ENCODE measurements at regions not wholly inside any gene's neighbourhood (a gene's known extent, or its start where the extent isn't known, plus 50 kb on each side); places are given as distances from the start of the nearest gene placed in this dataset.

DNA sequence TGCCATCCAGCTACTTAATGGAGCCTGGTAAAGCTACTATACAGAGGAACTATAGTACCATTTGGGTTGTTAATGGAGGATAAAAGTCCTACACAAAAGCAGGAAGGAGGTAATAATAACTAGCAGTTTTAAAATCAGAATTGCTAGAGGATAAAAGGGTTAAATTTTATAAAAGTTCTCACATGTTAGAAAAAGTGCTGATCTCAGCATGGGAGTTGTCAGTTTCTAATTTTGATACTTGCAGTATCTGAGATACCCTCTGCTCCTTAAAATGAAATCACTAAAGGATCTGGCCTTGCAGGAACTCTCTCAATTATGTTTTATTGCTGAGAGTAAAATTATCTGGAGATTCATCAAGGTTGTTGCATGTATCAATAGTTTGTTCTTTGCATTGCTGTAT lies 272.2 kb upstream of the GYPC start:
- TF ChIP-seq, protein P1, sequence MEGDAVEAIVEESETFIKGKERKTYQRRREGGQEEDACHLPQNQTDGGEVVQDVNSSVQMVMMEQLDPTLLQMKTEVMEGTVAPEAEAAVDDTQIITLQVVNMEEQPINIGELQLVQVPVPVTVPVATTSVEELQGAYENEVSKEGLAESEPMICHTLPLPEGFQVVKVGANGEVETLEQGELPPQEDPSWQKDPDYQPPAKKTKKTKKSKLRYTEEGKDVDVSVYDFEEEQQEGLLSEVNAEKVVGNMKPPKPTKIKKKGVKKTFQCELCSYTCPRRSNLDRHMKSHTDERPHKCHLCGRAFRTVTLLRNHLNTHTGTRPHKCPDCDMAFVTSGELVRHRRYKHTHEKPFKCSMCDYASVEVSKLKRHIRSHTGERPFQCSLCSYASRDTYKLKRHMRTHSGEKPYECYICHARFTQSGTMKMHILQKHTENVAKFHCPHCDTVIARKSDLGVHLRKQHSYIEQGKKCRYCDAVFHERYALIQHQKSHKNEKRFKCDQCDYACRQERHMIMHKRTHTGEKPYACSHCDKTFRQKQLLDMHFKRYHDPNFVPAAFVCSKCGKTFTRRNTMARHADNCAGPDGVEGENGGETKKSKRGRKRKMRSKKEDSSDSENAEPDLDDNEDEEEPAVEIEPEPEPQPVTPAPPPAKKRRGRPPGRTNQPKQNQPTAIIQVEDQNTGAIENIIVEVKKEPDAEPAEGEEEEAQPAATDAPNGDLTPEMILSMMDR (conservative IDR thresholded peaks at IDR 0.05 in 1 of 2, IDR thresholded peaks at IDR 0.05 in 1 of 2; ENCODE audit: extremely low read depth in 1 of 2, insufficient read depth in 1 of 2, low read depth in 1 of 2, low read length in 2 of 2), result no peak
- no peak for TF ChIP-seq EZH2 (IDR thresholded peaks at IDR 0.05; ENCODE audit: borderline replicate concordance, low read length)
